Thyroid gland (tissue), 4 donors: ENCODE measurements at regions not wholly inside any gene's neighbourhood (a gene's known extent, or its start where the extent isn't known, plus 50 kb on each side); places are given as distances from the start of the nearest gene placed in this dataset.

ENCODE experiments used
- DNase-seq, 2 donors: peaks; one replicate each; pipeline ENCODE4 v3.0.0-alpha.2; 2019
- H3K27ac ChIP-seq, 3 donors: fragments of 200-600 bp; sonication (generic); 1 replicate in 2 of 3; 2 replicates in 1 of 3; pipeline ENCODE4 v1.5.1; 2016 to 2019; ENCODE audit warnings: mild to moderate bottlenecking in 1 of 3, moderate library complexity in 1 of 3
- H3K27me3 ChIP-seq: fragments of 200-600 bp; sonication (generic); one replicate; pipeline ENCODE4 v1.5.1; 2019
- H3K36me3 ChIP-seq, 2 donors: fragments of 200-600 bp; sonication (generic); one replicate each; pipeline ENCODE4 v1.5.1; 2016 to 2019
- H3K4me1 ChIP-seq, 2 donors: fragments of 200-600 bp; sonication (generic); one replicate each; pipeline ENCODE4 v1.5.1; 2017 to 2019
- H3K4me3 ChIP-seq, 3 donors: fragments of 200-600 bp; sonication (generic); replicated peaks in 1 of 3; 1 replicate in 2 of 3; 2 replicates in 1 of 3; pipeline ENCODE4 v1.5.1; 2016; ENCODE audit warnings: mild to moderate bottlenecking in 1 of 3
- H3K9me3 ChIP-seq: fragments of 200-600 bp; sonication (generic); one replicate; pipeline ENCODE4 v1.5.1; 2017
- CTCF ChIP-seq, 6 experiments: fragments of 200-600 bp in 3 of 6; fragments of 450-650 bp in 3 of 6; sonication (generic) in 3 of 6; IDR thresholded peaks; one replicate each; pipeline ENCODE4 v1.5.1; 2016 to 2019; ENCODE audit warnings: antibody characterized with exemption in 6 of 6, mild to moderate bottlenecking in 2 of 6, inconsistent platforms in 1 of 6, moderate library complexity in 1 of 6
- POLR2A ChIP-seq, 2 donors: fragments of 450-650 bp; IDR thresholded peaks; one replicate each; pipeline ENCODE4 v1.6.1; 2017; ENCODE audit warnings: antibody characterized with exemption in 2 of 2, mild to moderate bottlenecking in 2 of 2, moderate library complexity in 1 of 2
- WGBS, 2 donors: methylation state at CpG; one replicate each; pipeline ENCODE4 v1.1.5; 2017; 5-methylcytosine and 5-hydroxymethylcytosine counted together
- intact Hi-C: fragments of 100-400 bp; cut with DNase I; formaldehyde crosslinking; loops from one replicate; pipeline ENCODE4 v1.15.1; 2023

DNA sequence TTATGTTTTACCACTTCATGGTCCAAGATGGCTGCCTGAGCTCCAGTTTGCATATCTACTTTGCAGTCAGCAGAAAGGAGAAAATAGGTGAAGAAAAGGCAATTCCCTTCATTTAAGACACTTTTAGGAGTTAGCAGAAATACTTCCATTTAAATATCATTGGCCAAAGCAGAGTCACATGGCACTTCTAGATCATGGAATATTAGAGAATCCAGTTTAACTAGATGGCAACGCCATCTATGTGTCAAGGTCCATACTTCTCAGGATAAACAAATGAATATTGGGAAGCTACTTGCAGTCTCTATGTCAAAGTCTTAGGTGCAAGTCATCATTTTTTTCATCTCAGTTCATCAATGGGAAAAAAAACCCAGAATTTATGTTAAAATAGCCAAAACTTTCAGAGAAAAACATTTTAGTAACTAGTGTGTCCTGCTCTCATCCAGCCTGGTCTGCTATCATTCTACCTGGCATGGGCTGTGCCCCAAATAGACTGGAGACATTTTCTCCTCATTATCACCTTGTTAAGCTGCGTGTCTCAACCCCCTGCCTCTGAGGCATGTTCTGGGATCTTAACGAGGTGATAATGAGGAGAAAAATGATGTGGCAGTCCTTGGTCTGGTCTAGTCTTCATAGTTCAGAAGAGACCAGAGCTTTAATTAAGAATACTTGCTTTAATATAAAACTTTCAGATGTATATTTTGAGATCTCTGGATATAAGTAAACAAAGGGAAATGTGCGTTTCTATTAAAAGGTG, 227.3 kb downstream of the TBX18 start:
- Histone ChIP-seq H3K36me3 (no peaks in the 10 kb centered on the region), H3K27ac (no peak overlapping the region), H3K4me1 (no peaks in the 10 kb centered on the region), H3K4me3 (no peak overlapping the region), H3K9me3 (no peaks in the 10 kb centered on the region), H3K27me3 (no peaks in the 10 kb centered on the region)
- intact Hi-C loops, result no loop called here
- 71% methylated on average over 4 of the region's 4 CpGs for WGBS, 2 donors
- TF ChIP-seq POLR2A (IDR thresholded peaks at IDR 0.05) (no peak), CTCF (IDR thresholded peaks at IDR 0.05) (no peak)
- DNase-seq, result no peak

DNA sequence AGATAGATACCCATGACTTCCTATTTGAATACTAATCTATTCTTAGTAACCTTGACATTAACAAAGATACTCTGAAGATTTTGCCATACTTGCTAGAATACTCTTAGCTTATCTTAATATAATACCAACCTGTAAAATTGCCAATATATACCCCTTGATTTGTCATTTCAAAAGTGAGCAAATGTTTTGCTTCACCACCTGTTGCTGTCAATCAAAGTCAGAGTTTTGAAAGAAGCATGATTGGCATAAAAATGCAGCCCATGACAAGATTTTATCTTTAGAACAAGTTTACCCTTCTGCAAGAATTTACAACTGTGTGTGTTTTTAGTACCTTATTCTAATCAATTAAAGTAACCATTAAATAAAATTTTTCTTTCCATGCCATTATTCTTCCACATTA, 236.2 kb downstream of the TBX18 start:
- no peaks in the 10 kb centered on the region for H3K4me1 ChIP-seq
- TF ChIP-seq POLR2A (IDR thresholded peaks at IDR 0.05), result no peak
- no peak for TF ChIP-seq CTCF (IDR thresholded peaks at IDR 0.05)
- no peaks in the 10 kb centered on the region for H3K9me3 ChIP-seq
- no peak overlapping the region for H3K4me3 ChIP-seq
- intact Hi-C loops, result no loop called here
- no peak for DNase-seq
- no peaks in the 10 kb centered on the region for H3K27me3 ChIP-seq
- no peak overlapping the region for H3K27ac ChIP-seq
- H3K36me3 ChIP-seq, result no peaks in the 10 kb centered on the region

DNA sequence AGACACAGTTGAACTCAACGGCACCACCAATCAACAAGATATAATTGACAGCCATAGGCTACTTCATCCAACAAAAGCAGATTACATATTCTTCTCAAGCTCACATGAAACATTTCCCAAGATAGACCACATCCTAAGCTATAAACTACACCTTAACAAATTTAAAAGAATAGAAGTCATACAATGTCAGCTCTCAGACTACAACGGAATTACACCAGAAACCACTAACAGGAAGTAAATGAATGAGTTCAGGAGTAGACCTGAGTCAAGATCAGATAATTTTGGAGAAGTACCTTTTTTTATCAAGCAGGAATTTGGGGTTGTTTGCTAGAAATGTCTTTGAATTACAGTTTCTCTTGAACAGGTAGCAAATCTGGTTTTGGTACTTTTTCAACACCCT, 237.8 kb downstream of the TBX18 start:
- DNase-seq, result no peak
- H3K9me3 ChIP-seq, result no peaks in the 10 kb centered on the region
- no peaks in the 10 kb centered on the region for H3K36me3 ChIP-seq
- H3K4me3 ChIP-seq, result no peak overlapping the region
- H3K4me1 ChIP-seq, result no peaks in the 10 kb centered on the region
- no peak overlapping the region for H3K27ac ChIP-seq
- intact Hi-C loops, result no loop called here
- 81 to 83% methylated on average over 2 of the region's 2 CpGs for WGBS, 2 donors
- TF ChIP-seq POLR2A (IDR thresholded peaks at IDR 0.05) (no peak), CTCF (IDR thresholded peaks at IDR 0.05) (no peak)
- no peaks in the 10 kb centered on the region for H3K27me3 ChIP-seq

DNA sequence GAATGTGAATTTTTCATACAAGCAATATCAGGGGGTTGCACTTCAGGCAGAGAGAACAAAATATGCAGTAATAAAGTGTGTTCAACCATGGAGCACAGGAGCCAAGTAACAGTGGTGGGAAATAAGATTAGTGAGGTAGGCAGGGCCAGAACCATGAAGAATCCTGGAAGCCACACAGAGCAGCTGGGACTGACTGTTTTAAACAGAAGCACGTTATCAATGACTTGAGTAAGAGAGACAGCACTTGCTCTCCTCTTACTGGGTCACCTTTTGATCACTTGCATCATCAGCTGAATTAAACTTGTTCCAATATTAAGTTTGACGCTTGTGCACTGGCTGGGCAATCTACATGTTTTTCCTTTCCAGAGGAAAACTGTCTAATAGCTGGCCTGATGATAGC, 238.5 kb downstream of the TBX18 start:
- intact Hi-C loops, result no loop called here
- no peak for DNase-seq
- no peak overlapping the region for H3K27ac ChIP-seq
- H3K27me3 ChIP-seq, result no peaks in the 10 kb centered on the region
- H3K4me1 ChIP-seq, result no peaks in the 10 kb centered on the region
- no peak overlapping the region for H3K4me3 ChIP-seq
- 44 to 53% methylated on average over 2 of the region's 2 CpGs for WGBS, 2 donors
- no peaks in the 10 kb centered on the region for H3K36me3 ChIP-seq
- TF ChIP-seq POLR2A (IDR thresholded peaks at IDR 0.05) (no peak), CTCF (IDR thresholded peaks at IDR 0.05) (no peak)
- H3K9me3 ChIP-seq, result no peaks in the 10 kb centered on the region

DNA sequence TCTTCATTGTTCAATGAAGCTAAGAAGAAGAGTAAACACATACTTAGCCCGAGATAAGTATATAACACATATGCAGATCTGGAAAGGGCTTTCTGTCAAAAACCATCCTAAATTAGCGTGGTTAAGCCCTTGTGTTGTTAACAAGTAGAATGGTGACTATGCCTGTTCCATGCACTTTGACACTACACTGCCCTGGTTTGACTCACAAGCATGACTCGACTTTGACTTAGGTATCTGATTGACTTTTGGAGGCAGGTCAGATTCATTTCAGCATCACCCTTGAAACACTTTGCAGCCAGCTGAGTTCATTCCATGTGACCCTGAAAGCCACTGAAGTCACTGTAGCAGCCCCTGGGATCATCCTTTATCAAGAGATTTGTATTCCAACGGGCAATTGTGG, 239.8 kb downstream of the TBX18 start:
- Histone ChIP-seq H3K36me3 (no peaks in the 10 kb centered on the region), H3K27ac (no peak overlapping the region), H3K4me1 (no peaks in the 10 kb centered on the region), H3K9me3 (no peaks in the 10 kb centered on the region), H3K4me3 (no peak overlapping the region), H3K27me3 (no peaks in the 10 kb centered on the region)
- intact Hi-C loops, result no loop called here
- TF ChIP-seq POLR2A (IDR thresholded peaks at IDR 0.05) (no peak), CTCF (IDR thresholded peaks at IDR 0.05) (no peak)
- DNase-seq, result no peak
- 58 to 69% methylated on average over 4 of the region's 4 CpGs for WGBS, 2 donors
